GM18508 (cell line): ENCODE measurements at regions not wholly inside any gene's neighbourhood (a gene's known extent, or its start where the extent isn't known, plus 50 kb on each side); places are given as distances from the start of the nearest gene placed in this dataset.

ENCODE experiments used
- ATAC-seq: cut with Tn5 transposase; IDR thresholded peaks from one replicate; pipeline ENCODE4 v1.9.1; 2021; ENCODE audit warnings: moderate number of reproducible peaks; ENCODE audit not compliant: insufficient read depth, unreplicated experiment

GRCh38 chr2:225100856-225101294 is 58.6 kb upstream of the DOCK10 start:
- no peak for ATAC-seq

- ATAC-seq = no peak
Measured at GRCh38 chr2:225100269-225100668, 58.0 kb upstream of the DOCK10 start.

- ATAC-seq = no peak
Measured at GRCh38 chr2:225097035-225097434, 54.8 kb upstream of the DOCK10 start.
